ENCODE measurements at regions not wholly inside any gene's neighbourhood (a gene's known extent, or its start where the extent isn't known, plus 50 kb on each side); places are given as distances from the start of the nearest gene placed in this dataset.
"Not testable (repeated sequence)": the region's sequence is repeated elsewhere in the genome, so short reads cannot be mapped to it uniquely, and the experiment has no call there.

DNA sequence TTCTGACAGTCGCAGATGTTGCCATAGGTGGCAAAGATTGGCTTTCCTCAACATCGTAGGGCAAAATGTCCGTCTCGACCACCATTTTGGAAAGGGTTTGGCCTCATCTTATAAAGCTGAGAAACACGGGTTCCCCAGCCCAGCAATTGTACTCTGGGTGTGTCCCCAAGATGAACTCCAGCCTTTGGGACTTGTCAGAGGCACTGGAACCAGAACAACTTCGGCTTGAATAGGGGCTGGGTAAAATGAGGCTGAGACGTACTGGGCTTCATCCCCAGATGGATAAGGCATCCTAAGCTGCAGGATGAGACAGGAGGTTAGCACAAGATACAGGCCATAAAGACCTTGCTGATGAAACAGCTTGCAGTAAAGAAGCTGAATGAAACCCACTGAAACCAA, 151.9 kb downstream of the CRLF2 start:
- no peak for FAIRE-seq
- no peak for DNase-seq (ENCODE audit: low spot score)

GRCh38 chrX:1059576-1060561, 152.6 kb downstream of the CRLF2 start:
- DNase-seq (ENCODE audit: low spot score) (no peak), FAIRE-seq (no peak)

- FAIRE-seq, result not testable (repeated sequence)
These were observed 158.8 kb downstream of the CRLF2 start for GRCh38 chrX:1053600-1053999.

GRCh38 chrX:1053072-1053471, 159.4 kb downstream of the CRLF2 start:
- DNase-seq (ENCODE audit: low spot score), result no peak
- FAIRE-seq, result no peak

More at GRCh38 chrX:1053600-1053999, 158.8 kb downstream of the CRLF2 start:
- DNase-seq (ENCODE audit: low spot score), result not testable (repeated sequence)

DNA sequence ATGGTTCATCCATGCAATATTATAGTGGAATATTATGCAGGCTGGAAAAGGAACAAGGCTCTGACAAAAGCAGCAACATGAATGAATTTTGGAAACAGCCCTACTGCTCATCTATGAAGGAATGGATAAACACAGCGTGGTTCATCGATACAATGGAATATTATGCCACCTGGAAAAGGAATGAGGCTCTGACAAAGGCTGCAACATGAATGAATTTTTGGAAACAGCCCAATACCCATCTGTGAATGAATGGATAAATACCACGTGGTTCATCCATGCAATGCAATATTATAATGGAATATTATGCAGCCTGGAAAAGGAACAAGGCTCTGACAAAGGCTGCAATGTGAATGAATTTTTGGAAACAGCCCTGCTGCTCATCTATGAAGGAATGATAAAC, 160.4 kb downstream of the CRLF2 start:
- FAIRE-seq (no peak), DNase-seq (ENCODE audit: low spot score) (no peak)

DNA sequence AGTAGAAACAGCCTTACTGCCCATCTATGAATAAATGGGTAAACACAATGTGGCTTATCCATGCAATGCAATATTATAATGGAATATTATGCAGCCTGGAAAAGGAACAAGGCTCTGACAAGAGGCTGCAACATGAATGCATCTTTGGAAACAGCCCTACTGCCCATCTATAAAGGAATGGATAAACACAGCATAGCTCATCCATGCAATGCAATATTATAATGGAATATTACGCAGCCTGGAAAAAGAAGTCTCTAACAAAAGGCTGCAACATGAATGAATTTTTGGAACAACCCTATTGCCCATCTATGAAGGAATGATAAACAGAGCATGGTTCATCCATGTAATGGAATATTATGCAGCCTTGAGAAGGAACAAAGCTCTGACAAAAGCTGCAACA, 161.0 kb downstream of the CRLF2 start:
- DNase-seq (ENCODE audit: low spot score) (no peak), FAIRE-seq (no peak)

DNA sequence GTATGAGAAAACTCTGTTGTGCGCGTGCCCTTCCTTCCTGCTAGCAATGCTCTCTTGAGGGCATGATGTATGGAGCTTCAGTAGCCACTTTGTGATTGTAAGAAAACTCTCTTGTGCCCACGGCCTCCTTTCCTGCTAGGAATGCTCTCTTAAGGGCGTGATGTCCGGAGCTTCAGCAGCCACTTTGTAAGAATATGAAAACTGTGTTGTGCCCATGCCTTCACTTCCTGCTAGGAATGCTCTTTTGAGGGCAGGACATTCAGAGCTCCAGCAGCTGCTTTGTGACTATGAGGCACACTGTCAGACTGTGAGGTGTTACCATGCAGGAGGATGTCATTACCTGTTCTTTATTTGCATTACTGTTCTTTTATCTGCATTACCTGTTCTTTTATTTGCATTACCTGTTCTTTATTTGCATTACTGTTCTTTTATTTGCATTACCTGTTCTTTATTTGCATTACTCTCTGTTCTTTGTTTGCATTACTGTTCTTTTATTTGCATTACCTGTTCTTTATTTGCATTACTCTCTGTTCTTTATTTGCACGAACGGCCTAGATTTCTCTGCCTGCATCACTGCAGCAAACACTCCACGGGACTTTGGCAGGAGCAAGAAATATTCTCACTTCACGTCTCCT, 166.7 kb downstream of the CRLF2 start:
- FAIRE-seq, result no peak
- DNase-seq (ENCODE audit: low spot score), result no peak

- no peak for DNase-seq (ENCODE audit: low spot score)
- no peak for FAIRE-seq
These were observed 171.4 kb downstream of the CRLF2 start for GRCh38 chrX:1041091-1041490.

- DNase-seq (ENCODE audit: low spot score); FAIRE-seq: not testable (repeated sequence)
These were observed 176.5 kb downstream of the CRLF2 start for GRCh38 chrX:1035931-1036330.

- no peak for DNase-seq (ENCODE audit: low spot score)
- no peak for FAIRE-seq
These were observed 177.2 kb downstream of the CRLF2 start for GRCh38 chrX:1035206-1035605.

DNA sequence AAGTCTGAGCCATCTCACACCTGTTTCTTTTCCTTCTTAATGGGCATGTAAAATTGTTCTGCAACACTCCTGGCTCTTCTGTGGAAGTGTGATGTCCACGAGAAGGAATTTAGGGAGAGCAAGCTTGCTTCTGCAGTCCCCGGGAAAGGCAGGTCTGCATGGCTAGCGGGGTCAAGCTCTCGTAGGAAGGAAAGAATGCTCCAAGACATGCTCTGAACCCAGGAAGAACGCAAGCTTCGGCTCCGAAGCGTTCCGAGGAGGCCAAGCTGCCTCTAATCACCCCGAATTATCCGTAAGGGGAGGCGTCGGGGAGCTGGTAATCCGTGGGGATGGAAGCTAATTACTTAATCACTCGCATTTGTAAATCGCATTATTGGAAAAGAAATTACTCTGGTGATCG, 177.7 kb downstream of the CRLF2 start:
- no peak for FAIRE-seq

GRCh38 chrX:1031521-1032430, 180.7 kb downstream of the CRLF2 start:
- DNase-seq (ENCODE audit: low spot score) (no peak), FAIRE-seq (no peak)

More for the DNA sequence above, 177.7 kb downstream of the CRLF2 start:
- DNase-seq (ENCODE audit: low spot score), result no peak

GRCh38 chrX:1029494-1029893, 183.0 kb downstream of the CRLF2 start:
- FAIRE-seq, result no peak
- no peak for DNase-seq (ENCODE audit: low spot score)

GRCh38 chrX:1027680-1028079, 184.8 kb downstream of the CRLF2 start:
- DNase-seq (ENCODE audit: low spot score), result no peak
- no peak for FAIRE-seq

DNA sequence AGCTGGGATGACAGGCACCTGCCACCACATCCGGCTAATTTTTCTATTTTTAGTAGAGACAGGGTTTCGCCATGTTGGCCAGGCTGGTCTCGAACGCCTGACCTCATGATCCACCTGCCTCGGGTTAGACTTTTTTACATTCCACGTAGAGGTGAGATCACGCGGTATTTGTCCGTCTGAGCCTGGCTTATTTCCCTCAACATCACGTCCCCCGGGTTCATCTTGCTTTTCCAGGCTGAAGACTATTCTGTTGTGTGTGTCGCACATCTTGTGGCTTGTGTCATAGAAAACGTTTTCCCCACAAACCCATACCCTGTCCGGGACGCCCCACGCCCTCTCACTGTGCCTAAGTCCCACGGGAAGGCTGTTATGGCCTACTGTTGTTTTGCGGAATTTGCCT, 185.3 kb downstream of the CRLF2 start:
- DNase-seq (ENCODE audit: low spot score) (no peak), FAIRE-seq (no peak)

- no peak for DNase-seq (ENCODE audit: low spot score)
- no peak for FAIRE-seq
These were observed 186.0 kb downstream of the CRLF2 start for GRCh38 chrX:1026263-1027015.

- no peak for DNase-seq (ENCODE audit: low spot score)
- no peak for FAIRE-seq
These were observed 187.0 kb downstream of the CRLF2 start for GRCh38 chrX:1025413-1025812.

- FAIRE-seq (no peak), DNase-seq (ENCODE audit: low spot score) (no peak)
These were observed 188.8 kb downstream of the CRLF2 start for GRCh38 chrX:1023676-1024075.

GRCh38 chrX:1021314-1021993, 191.0 kb downstream of the CRLF2 start:
- not testable (repeated sequence) for FAIRE-seq

GRCh38 chrX:1020634-1021166, 191.7 kb downstream of the CRLF2 start:
- no peak for FAIRE-seq
- DNase-seq (ENCODE audit: low spot score), result no peak

More at GRCh38 chrX:1021314-1021993, 191.0 kb downstream of the CRLF2 start:
- DNase-seq (ENCODE audit: low spot score), result not testable (repeated sequence)
